Lower leg skin (tissue), 3 donors: ENCODE measurements at regions not wholly inside any gene's neighbourhood (a gene's known extent, or its start where the extent isn't known, plus 50 kb on each side); places are given as distances from the start of the nearest gene placed in this dataset.

Experiments
- CTCF ChIP-seq, 3 donors: fragments of 450-650 bp; IDR thresholded peaks; one replicate each; pipeline ENCODE4 v1.5.1; 2016; ENCODE audit warnings: antibody characterized with exemption in 3 of 3, mild to moderate bottlenecking in 3 of 3, moderate library complexity in 2 of 3
- POLR2A ChIP-seq, 2 donors: fragments of 450-650 bp; IDR thresholded peaks; one replicate each; pipeline ENCODE4 v1.6.1; 2016 to 2017; ENCODE audit warnings: antibody characterized with exemption in 2 of 2, mild to moderate bottlenecking in 1 of 2, moderate library complexity in 1 of 2

GRCh38 chr12:127703026-127703425, 563.9 kb upstream of the TMEM132C start:
- TF ChIP-seq CTCF (IDR thresholded peaks at IDR 0.05), result no peak
- TF ChIP-seq POLR2A (IDR thresholded peaks at IDR 0.05), result no peak
